Ramos (cell line): ENCODE measurements at regions not wholly inside any gene's neighbourhood (a gene's known extent, or its start where the extent isn't known, plus 50 kb on each side); places are given as distances from the start of the nearest gene placed in this dataset.

Experiments
- in situ Hi-C: fragments of 300-500 bp; cut with MboI; formaldehyde crosslinking; loops from one replicate; pipeline ENCODE4 v1.14.3; 2022; ENCODE audit warnings: low sequenced_read_pairs; ENCODE audit not compliant: unreplicated experiment

DNA sequence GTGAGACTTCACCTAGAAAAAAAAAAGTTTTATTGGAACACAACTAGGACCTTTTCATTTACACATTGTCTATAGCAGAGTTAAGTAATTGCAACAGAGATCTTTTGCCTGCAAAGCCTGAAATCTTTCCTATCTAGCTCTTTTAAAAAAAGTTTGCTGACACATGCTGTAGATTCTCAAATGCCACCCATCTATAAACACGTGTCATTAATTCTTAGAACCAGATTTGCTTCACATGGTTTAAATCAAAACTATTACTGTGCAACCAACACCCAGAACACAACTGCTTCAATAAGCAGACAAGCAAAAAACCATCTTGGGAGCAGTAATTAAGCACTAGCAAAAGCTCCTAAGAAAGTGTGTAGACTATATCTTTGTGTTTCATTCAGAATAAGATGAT is 55.0 kb downstream of the OXSM start:
- in situ Hi-C loops, result no loop called here

- in situ Hi-C loops, result no loop called here
Observed at GRCh38 chr3:25846282-25846681, 56.4 kb downstream of the OXSM start.

GRCh38 chr3:25849091-25849490 is 59.2 kb downstream of the OXSM start:
- in situ Hi-C loops, result no loop called here

- in situ Hi-C loops, result loop anchor here (10.0 kb wide), 1 partner anchor 195 kb away; no protein-coding TSS in a partner anchor
Observed at GRCh38 chr3:25849641-25850385, 59.9 kb downstream of the OXSM start.

DNA sequence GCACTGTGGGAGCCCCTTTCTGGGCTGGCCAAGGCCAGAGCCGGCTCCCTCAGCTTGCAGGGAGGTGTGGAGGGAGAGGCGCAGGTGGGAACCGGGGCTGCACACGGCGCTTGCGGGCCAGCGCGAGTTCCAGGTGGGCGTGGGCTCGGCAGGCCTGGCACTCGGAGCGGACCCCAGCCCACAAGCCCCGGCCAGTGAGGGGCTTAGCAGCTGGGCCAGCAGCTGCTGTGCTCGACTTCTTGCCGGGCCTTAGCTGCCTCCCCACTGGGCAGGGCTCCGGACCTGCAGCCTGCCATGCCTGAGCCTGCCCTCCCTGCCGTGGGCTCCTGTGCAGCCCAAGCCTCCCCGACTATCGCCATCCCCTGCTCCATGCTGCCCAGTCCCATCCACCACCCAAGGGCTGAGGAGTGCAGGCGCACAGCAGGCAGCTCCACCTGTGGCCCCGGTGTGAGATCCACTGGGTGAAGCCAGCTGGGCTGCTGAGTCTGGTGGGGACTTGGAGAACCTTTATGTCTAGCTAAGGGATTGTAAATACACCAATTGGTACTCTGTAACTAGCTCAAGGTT is 61.9 kb downstream of the OXSM start:
- in situ Hi-C loops, result loop anchor here (10.0 kb wide), 1 partner anchor 197 kb away; no protein-coding TSS in a partner anchor

GRCh38 chr3:25854214-25854613 is 64.3 kb downstream of the OXSM start:
- in situ Hi-C loops, result loop anchor here (10.0 kb wide), 1 partner anchor 199 kb away; no protein-coding TSS in a partner anchor

DNA sequence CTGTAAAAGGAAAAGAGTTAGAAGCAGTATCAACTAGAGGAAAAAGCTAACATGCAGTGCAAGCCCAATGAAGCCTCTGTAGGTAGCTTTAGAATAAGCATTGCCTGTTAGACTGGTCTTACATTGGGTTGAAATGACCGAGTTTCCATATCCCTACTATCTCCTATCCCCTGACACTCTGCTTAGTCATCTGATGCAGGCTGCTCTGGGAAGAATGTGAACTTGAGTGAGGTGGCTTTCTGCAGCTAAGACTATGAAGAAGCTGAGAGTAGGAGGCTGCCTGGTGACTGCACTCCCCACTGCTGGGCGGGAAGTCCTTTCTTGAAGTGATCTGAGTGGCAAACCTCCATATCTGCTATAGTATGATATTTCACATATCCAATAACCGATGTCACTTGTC is 64.7 kb downstream of the OXSM start:
- in situ Hi-C loops, result loop anchor here (10.0 kb wide), 1 partner anchor 200 kb away; no protein-coding TSS in a partner anchor

- in situ Hi-C loops, result loop anchor here (10.0 kb wide), 1 partner anchor 201 kb away; no protein-coding TSS in a partner anchor
Observed at GRCh38 chr3:25855266-25855784, 65.4 kb downstream of the OXSM start.

DNA sequence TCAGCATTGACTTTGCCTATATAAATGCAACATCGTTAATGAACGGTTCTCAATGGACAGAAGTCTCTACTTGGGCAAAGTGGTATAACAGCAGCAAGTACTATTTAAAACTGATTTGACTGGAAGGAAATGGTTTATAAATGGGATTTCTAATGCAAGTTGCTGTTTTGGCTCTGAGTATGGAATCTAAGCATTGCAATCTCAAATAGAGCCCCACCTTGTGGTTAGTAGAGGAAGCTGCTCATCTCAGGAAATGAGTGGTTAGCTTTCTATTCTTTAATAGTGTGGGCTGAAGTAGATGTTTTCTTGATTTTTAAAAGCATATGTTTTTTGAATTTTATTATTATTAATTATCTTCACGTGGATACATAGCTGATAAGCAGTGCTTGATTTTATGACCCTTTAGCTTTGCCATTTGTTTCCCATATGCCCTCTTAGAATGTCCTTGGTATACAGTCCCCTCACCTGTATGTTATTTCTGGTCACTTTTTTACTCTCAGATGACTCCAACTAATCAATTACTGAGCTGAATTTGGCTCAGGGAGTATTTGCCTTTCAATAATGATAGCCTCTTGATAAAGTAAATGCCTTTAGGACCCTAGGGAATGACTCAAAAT is 67.1 kb downstream of the OXSM start:
- in situ Hi-C loops, result loop anchor here (10.0 kb wide), 1 partner anchor 202 kb away; no protein-coding TSS in a partner anchor

GRCh38 chr3:25861566-25861965 is 71.7 kb downstream of the OXSM start:
- in situ Hi-C loops, result no loop called here

DNA sequence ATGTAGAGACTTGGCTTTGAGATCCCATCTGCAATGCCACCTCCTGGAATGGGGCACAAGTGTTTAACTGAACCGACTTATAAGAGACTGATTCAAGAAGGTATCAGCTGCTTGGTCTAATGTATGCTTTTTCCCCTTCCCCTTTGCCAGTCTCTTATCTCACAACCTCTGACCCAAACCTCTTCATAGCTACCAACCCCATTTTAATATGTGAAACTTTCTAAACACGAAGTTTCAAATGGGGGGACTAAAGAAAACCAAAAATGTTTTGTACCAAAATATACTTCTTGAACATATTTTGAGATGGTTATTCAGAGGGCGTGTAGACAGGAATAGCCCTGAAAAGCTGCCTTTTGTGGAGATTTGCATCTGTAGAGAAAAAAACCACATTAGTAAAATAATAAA is 73.1 kb downstream of the OXSM start:
- in situ Hi-C loops, result no loop called here

DNA sequence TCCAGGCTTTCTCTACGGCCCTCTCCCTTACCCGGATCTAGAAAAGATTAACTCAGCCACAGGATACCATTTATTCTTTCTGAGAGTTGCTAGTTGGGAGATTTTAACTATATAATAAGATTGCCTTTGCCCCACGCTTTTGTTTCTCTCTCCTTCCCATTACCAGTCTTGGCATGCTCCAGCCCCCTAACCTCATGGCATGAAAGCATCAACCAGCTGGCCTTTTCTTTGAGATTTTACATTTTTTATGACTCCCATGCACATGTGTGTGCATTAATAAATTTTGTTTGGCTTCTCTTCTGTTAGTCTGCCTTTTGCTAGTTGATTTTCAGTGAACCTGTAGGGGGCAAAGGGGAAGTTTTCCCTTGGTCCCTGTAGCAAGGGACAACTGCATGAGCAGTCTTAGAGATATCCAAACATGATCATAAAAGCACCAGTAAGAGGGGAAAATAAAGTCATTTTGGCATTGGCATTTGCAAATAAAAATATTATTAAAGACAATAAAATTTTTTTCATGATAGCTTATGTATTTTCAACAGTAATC is 73.6 kb downstream of the OXSM start:
- in situ Hi-C loops, result no loop called here

DNA sequence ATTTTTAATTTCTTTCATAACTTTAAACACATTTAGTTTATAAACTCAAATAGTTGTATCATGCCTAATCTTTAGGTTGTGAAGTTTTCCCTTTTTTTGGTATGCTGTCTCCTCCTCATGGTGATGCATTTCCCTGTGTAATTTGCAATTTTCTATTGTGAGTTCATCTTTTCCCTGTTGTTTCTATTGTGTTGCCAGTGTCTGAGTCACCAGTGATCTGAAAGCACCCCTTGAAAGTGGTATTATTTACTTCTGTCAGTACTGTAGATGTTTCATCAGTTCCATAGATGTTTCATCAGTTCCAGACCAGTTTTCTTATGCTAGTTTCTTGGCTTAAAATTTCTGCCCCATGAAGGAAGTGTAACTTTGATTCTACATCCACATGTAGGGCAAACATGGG is 80.6 kb downstream of the OXSM start:
- in situ Hi-C loops, result no loop called here

- in situ Hi-C loops, result no loop called here
Observed at GRCh38 chr3:25872200-25872877, 82.4 kb downstream of the OXSM start.

GRCh38 chr3:25883492-25883891 is 93.6 kb downstream of the OXSM start:
- in situ Hi-C loops, result no loop called here

- in situ Hi-C loops, result no loop called here
Observed at GRCh38 chr3:25884981-25885380, 95.1 kb downstream of the OXSM start.

GRCh38 chr3:25885544-25885943 is 95.7 kb downstream of the OXSM start:
- in situ Hi-C loops, result no loop called here

GRCh38 chr3:25887907-25888306 is 98.0 kb downstream of the OXSM start:
- in situ Hi-C loops, result no loop called here

GRCh38 chr3:25888892-25889524 is 99.1 kb downstream of the OXSM start:
- in situ Hi-C loops, result no loop called here

GRCh38 chr3:25889525-25889917 is 99.6 kb downstream of the OXSM start:
- in situ Hi-C loops, result no loop called here
